Neuronal stem cell (in vitro differentiated cells): ENCODE measurements at regions not wholly inside any gene's neighbourhood (a gene's known extent, or its start where the extent isn't known, plus 50 kb on each side); places are given as distances from the start of the nearest gene placed in this dataset.
"Not testable (repeated sequence)": the region's sequence is repeated elsewhere in the genome, so short reads cannot be mapped to it uniquely, and the experiment has no call there.

Experiments used
- DNase-seq: peaks from one replicate; pipeline ENCODE4 v3.0.0-alpha.2; 2013; ENCODE audit warnings: low spot score
- H2AFZ ChIP-seq: one replicate; pipeline ENCODE4 v1.6.1; 2013; ENCODE audit warnings: mild to moderate bottlenecking, low read length, inconsistent platforms
- H2AK5ac ChIP-seq: 2 replicates; pipeline ENCODE4 v1.6.1; 2013; ENCODE audit warnings: low read depth, mild to moderate bottlenecking, inconsistent platforms, low read length, moderate library complexity, mixed read lengths
- H2BK120ac ChIP-seq: 2 replicates; pipeline ENCODE4 v1.6.1; 2013; ENCODE audit warnings: low read depth, mild to moderate bottlenecking, inconsistent platforms, low read length, moderate library complexity, mixed read lengths
- H2BK12ac ChIP-seq: one replicate; pipeline ENCODE4 v1.6.1; 2013; ENCODE audit warnings: low read length, inconsistent platforms
- H2BK15ac ChIP-seq: 2 replicates; pipeline ENCODE4 v1.6.1; 2013; ENCODE audit warnings: mild to moderate bottlenecking, low read length, inconsistent platforms, mixed read lengths
- H2BK5ac ChIP-seq: one replicate; pipeline ENCODE4 v1.6.1; 2013; ENCODE audit warnings: inconsistent platforms, mild to moderate bottlenecking, low read length, moderate library complexity
- H3K14ac ChIP-seq: one replicate; pipeline ENCODE4 v1.6.1; 2013; ENCODE audit warnings: low read length, inconsistent platforms
- H3K18ac ChIP-seq: 2 replicates; pipeline ENCODE4 v1.6.1; 2013; ENCODE audit warnings: low read length, inconsistent platforms
- H3K23ac ChIP-seq: 2 replicates; pipeline ENCODE4 v1.6.1; 2013; ENCODE audit warnings: low read depth, mild to moderate bottlenecking, mixed read lengths, low read length, inconsistent platforms; ENCODE audit not compliant: poor library complexity
- H3K27ac ChIP-seq: replicated peaks from 3 replicates; pipeline ENCODE4 v1.5.1; 2013; ENCODE audit warnings: low read length, inconsistent platforms
- H3K27me3 ChIP-seq, 3 experiments: 2 replicates each; pipeline ENCODE4 v1.6.1; 2013; ENCODE audit warnings: low read length in 3 of 3, mild to moderate bottlenecking in 2 of 3, inconsistent platforms in 1 of 3, low read depth in 1 of 3, mixed read lengths in 1 of 3, moderate library complexity in 1 of 3; ENCODE audit not compliant: control insufficient read depth in 3 of 3, insufficient read depth in 3 of 3
- H3K36me3 ChIP-seq, 2 donors: replicated peaks in 1 of 2; 2 replicates each; pipeline ENCODE4 v1.6.1; 2013; ENCODE audit warnings: low read length in 2 of 2; ENCODE audit not compliant: control insufficient read depth in 2 of 2, insufficient read depth in 2 of 2
- H3K4ac ChIP-seq: 2 replicates; pipeline ENCODE4 v1.6.1; 2013; ENCODE audit warnings: inconsistent platforms, mild to moderate bottlenecking, low read length, moderate library complexity
- H3K4me1 ChIP-seq, 2 donors: 1 replicate in 1 of 2; 2 replicates in 1 of 2; pipeline ENCODE4 v1.6.1; 2013; ENCODE audit warnings: low read length in 2 of 2, low read depth in 1 of 2; ENCODE audit not compliant: control insufficient read depth in 2 of 2, insufficient read depth in 1 of 2
- H3K4me2 ChIP-seq: one replicate; pipeline ENCODE4 v1.6.1; 2013; ENCODE audit warnings: mild to moderate bottlenecking, low read length, inconsistent platforms; ENCODE audit not compliant: insufficient read depth, poor library complexity, severe bottlenecking
- H3K4me3 ChIP-seq, 2 donors: 2 replicates each; pipeline ENCODE4 v1.5.1; 2013; ENCODE audit warnings: low read length in 2 of 2, mild to moderate bottlenecking in 2 of 2, inconsistent platforms in 1 of 2, moderate library complexity in 1 of 2
- H3K79me1 ChIP-seq: one replicate; pipeline ENCODE4 v1.6.1; 2013; ENCODE audit warnings: low read depth, mild to moderate bottlenecking, inconsistent platforms, low read length, moderate library complexity
- H3K9ac ChIP-seq: one replicate; pipeline ENCODE4 v1.6.1; 2013; ENCODE audit warnings: mild to moderate bottlenecking, low read depth, low read length, inconsistent platforms; ENCODE audit not compliant: poor library complexity
- H3K9me3 ChIP-seq, 2 donors: replicated peaks in 1 of 2; 2 replicates each; pipeline versions ENCODE3 to v1.6.1; 2013; ENCODE audit warnings: low read length in 2 of 2, mild to moderate bottlenecking in 2 of 2, inconsistent platforms in 1 of 2, low read depth in 1 of 2, mixed read lengths in 1 of 2, moderate library complexity in 1 of 2; ENCODE audit not compliant: control insufficient read depth in 2 of 2, insufficient read depth in 1 of 2
- H4K8ac ChIP-seq: one replicate; pipeline ENCODE4 v1.6.1; 2013; ENCODE audit warnings: low read depth, mild to moderate bottlenecking, inconsistent platforms, low read length, moderate library complexity
- H4K91ac ChIP-seq: one replicate; pipeline ENCODE4 v1.6.1; 2013; ENCODE audit warnings: low read length, low read depth, mild to moderate bottlenecking, inconsistent platforms; ENCODE audit not compliant: poor library complexity
- WGBS, 2 donors: extraction: QIAGEN DNeasy Blood & Tissue Kit; methylation state at CpG; one replicate each; pipeline ENCODE4 v1.1.7; 2013; ENCODE audit warnings: missing lambda C conversion rate in 2 of 2, mixed read lengths in 1 of 2; ENCODE audit not compliant: insufficient read length in 2 of 2, insufficient replicate concordance in 1 of 2; ENCODE audit errors: extremely low coverage in 2 of 2; 5-methylcytosine and 5-hydroxymethylcytosine counted together

DNA sequence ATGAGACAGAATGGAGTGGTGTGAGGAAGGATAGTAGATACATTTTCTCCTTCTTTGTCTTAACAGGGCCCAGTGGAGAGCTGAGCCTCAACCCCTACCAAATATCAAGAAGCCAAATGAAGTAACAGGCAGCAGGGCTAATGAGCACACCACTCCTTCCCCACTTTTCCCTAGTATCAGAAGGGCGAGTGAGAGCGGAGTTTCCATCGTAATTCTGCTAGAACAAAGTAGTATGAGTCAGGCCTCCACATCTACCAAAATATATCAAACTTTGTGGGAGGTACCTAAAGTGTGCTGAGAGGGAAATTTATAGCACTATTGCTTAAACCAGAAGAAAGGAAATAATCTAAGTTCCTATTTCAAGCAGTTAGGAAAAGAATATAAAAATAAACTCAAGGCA is 769.0 kb upstream of the RGMB start:
- WGBS, 2 donors, result no CpG with 5 or more reads among the region's 3 CpGs
- Histone ChIP-seq H3K4me2 (no peak overlapping the region), H3K9me3 (no peaks in the 10 kb centered on the region), H3K4me1 (peaks cover 0 to 5% of the 10 kb centered on the region in 2 donors), H4K8ac (no peak overlapping the region), H3K27me3 (no peaks in the 10 kb centered on the region), H2BK120ac (no peak overlapping the region), H3K18ac (no peak overlapping the region), H3K36me3 (no peaks in the 10 kb centered on the region), H3K79me1 (no peaks in the 10 kb centered on the region), H3K4ac (no peak overlapping the region), H3K14ac (no peak overlapping the region), H3K9ac (no peak overlapping the region), H2BK12ac (no peak overlapping the region), H3K4me3 (no peak overlapping the region), H2AK5ac (no peak overlapping the region), H2BK5ac (no peak overlapping the region), H2AFZ (no peak overlapping the region), H2BK15ac (no peak overlapping the region), H4K91ac (no peak overlapping the region), H3K23ac (no peak overlapping the region), H3K27ac (no peak overlapping the region)
- no peak for DNase-seq

DNA sequence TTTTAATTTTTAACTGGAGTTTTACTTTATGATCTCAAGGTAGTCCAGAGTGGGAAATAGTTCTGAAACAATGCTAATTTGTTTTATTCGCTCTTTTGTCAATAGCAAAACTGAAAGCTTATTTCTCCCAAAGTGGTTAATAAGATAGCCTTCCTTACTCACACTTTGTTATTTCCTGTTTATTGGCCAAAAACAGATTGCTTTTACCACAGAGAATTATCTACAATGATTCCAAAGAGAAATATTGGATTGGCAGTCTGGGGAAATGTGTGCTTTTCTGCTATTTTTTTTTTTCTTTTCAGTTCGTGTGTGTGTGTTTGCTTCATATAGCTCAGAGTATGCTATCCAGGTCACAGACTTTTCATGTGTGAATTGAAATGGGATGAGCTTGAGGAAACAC is 756.7 kb upstream of the RGMB start:
- Histone ChIP-seq H3K9ac (no peak overlapping the region), H3K14ac (no peak overlapping the region), H2BK5ac (no peak overlapping the region), H4K8ac (no peak overlapping the region), H3K4me2 (no peak overlapping the region), H3K27ac (no peak overlapping the region), H3K4ac (no peak overlapping the region), H3K4me3 (no peak overlapping the region), H3K18ac (no peak overlapping the region), H3K4me1 (peaks cover 0 to 5% of the 10 kb centered on the region in 2 donors), H3K36me3 (no peaks in the 10 kb centered on the region), H2BK15ac (no peak overlapping the region), H2BK120ac (no peak overlapping the region), H2AK5ac (no peak overlapping the region), H3K9me3 (peaks cover 3 to 4% of the 10 kb centered on the region in 2 donors), H4K91ac (no peak overlapping the region), H3K27me3 (no peaks in the 10 kb centered on the region), H2AFZ (peak overlapping the region; percentile 45), H3K23ac (no peak overlapping the region), H2BK12ac (no peak overlapping the region), H3K79me1 (no peaks in the 10 kb centered on the region)
- DNase-seq, result no peak
- WGBS, 2 donors, result no CpG with 5 or more reads among the region's 2 CpGs

DNA sequence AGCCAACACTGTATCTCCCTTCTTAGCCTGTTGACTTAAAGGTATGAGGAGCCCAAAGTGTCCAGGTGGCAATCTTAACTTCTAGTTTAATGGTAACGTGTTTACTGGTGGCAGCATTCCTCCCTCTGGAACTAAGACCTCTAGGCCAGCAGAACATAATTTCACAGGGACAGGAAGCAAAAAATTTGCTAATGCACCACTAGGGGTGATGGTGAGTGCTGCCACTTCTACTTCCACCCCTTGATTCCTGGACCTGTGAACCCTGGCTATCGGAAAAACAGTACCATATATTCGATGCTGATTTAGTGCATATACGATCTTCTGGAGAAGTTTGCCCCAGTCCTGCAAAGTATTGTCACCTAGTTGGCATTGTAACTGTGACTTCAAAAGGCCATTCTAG is 743.2 kb upstream of the RGMB start:
- H3K4me2 ChIP-seq, H3K4ac ChIP-seq, H3K4me3 ChIP-seq, H4K91ac ChIP-seq, H3K27me3 ChIP-seq, H3K79me1 ChIP-seq, DNase-seq, H4K8ac ChIP-seq, H3K14ac ChIP-seq, H2AFZ ChIP-seq, H2BK5ac ChIP-seq, H3K4me1 ChIP-seq, H2BK120ac ChIP-seq, H2BK15ac ChIP-seq, H2BK12ac ChIP-seq, H2AK5ac ChIP-seq, H3K9ac ChIP-seq, H3K27ac ChIP-seq, H3K9me3 ChIP-seq, H3K18ac ChIP-seq, H3K36me3 ChIP-seq, H3K23ac ChIP-seq: not testable (repeated sequence)
- no CpG with 5 or more reads among the region's 4 CpGs for WGBS, 2 donors

DNA sequence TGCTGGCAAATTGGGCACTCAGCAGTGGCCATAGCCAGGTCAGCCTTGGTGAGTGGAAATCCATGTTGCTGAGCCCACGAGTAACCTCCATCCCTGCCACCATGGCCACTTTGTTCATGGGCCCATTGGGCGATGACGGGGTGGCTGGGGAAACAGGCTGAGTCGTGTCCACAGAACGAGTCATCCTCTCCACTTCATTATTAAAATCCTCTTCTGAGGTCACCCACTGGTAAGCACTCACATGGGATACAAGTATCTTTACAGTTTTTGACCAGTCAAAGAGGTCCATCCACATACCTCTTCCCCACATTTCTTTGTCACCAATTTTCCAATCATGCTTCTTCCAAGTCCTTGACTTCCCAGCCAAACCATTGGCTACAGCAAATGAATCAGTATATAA is 742.4 kb upstream of the RGMB start:
- not testable (repeated sequence) for H3K9ac ChIP-seq, H4K91ac ChIP-seq, H2BK15ac ChIP-seq, H3K4me2 ChIP-seq, H3K9me3 ChIP-seq, H2BK5ac ChIP-seq, H3K36me3 ChIP-seq, H2BK120ac ChIP-seq, H4K8ac ChIP-seq, DNase-seq, H2AK5ac ChIP-seq, H3K27ac ChIP-seq, H3K4ac ChIP-seq, H3K4me1 ChIP-seq, H3K4me3 ChIP-seq, H2AFZ ChIP-seq, H3K18ac ChIP-seq, H2BK12ac ChIP-seq, H3K27me3 ChIP-seq, H3K79me1 ChIP-seq, H3K14ac ChIP-seq, H3K23ac ChIP-seq
- WGBS, 2 donors, result no CpG with 5 or more reads among the region's 5 CpGs
